HG03039 (cell line): ENCODE measurements at regions not wholly inside any gene's neighbourhood (a gene's known extent, or its start where the extent isn't known, plus 50 kb on each side); places are given as distances from the start of the nearest gene placed in this dataset.

Experiments used
- ATAC-seq: cut with Tn5 transposase; IDR thresholded peaks from one replicate; pipeline ENCODE4 v1.9.1; 2021; ENCODE audit warnings: mild to moderate bottlenecking, moderate library complexity; ENCODE audit not compliant: unreplicated experiment

GRCh38 chr12:103178366-103179080 lies 221.0 kb downstream of the ASCL1 start:
- no peak for ATAC-seq

- peak; percentile 87 for ATAC-seq
These were observed 224.1 kb downstream of the ASCL1 start for GRCh38 chr12:103181366-103182152.

GRCh38 chr12:103182299-103182698 lies 224.8 kb downstream of the ASCL1 start:
- no peak for ATAC-seq

DNA sequence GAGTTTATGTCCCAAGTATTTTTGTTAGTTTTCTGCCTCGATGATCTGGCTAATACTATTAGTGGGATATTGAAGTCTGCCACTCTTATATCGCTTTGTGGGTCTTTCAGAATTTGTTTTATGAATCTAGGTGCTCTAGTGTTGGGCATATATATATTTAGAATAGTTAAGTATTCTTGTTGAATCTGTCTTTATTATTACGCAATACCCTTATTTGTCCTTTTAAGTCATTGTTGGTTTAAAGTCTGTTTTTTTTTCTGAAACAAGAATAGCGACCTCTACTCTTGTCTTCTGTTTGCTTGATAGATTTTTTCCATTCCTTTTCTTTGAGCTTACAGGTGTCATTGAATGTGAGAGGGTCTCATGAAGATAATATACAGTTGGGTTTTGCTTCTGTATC lies 239.0 kb downstream of the ASCL1 start:
- ATAC-seq = no peak

- no peak for ATAC-seq
These were observed 240.4 kb downstream of the ASCL1 start for GRCh38 chr12:103197725-103198388.

GRCh38 chr12:103198499-103198898 lies 241.0 kb downstream of the ASCL1 start:
- no peak for ATAC-seq

GRCh38 chr12:103205906-103206305 lies 248.4 kb downstream of the ASCL1 start:
- ATAC-seq = no peak

DNA sequence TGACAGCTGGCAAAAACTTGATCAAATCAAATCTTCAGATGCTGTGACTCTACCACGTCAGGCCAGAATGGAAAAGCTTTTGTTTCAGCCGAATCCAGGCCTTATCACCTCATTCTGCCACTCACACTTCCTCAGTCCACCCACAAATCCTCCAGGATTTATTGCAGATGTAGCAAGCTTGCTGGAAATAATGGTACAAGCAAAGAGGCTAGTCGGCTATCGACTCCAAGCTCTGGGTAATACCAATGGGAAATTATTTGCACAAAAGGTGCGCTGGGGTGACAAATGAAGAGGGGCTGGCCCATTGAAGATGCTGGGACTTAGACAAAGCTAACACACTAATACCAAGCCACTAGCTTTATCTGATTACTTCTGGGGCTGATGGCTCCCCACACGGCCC lies 250.5 kb downstream of the ASCL1 start:
- no peak for ATAC-seq

- no peak for ATAC-seq
These were observed 254.6 kb downstream of the C12orf42 start for GRCh38 chr12:103241184-103241583.

GRCh38 chr12:103244596-103244995 lies 251.2 kb downstream of the C12orf42 start:
- no peak for ATAC-seq

DNA sequence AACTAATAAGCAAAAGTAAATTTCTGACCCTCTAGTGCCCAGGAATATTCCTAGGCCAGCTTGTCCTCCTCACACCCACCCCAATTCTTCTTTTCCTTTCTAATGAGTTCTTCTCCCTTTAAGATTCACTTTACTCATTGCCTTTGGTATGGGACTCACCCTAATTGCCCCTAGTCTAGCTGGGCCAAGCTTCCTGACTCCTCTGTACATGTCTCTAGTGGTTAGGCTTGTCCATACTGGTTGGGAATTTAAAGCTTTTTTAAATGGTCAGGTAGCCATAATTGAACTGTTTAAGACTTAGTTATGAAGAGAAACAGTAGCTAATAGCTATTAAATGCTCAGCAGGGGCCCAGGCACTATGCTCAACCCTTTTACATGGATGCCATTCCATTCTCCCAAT lies 248.2 kb downstream of the C12orf42 start:
- ATAC-seq = no peak

DNA sequence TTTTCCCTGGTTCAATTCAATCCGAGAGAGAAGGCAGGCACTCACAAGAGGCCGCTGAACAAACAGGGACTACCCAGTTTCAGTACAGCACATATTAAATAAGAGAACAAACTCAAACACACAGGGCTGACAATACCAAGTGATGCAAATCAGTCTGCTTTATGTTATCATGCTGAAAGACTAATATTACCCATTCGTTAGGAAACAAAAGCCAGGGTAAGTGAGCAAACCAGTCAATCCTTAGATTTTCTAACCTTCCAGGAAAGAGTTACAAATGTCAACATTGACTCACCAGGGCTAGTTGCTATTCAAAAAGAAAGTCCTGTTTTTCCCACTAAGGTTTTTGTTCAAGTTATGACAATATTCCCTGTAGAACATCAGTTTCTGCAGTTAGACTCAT lies 246.2 kb downstream of the C12orf42 start:
- ATAC-seq = no peak

- ATAC-seq = no peak
These were observed 245.3 kb downstream of the C12orf42 start for GRCh38 chr12:103250487-103250886.
